Adrenal gland (tissue), 5 donors: ENCODE measurements at regions not wholly inside any gene's neighbourhood (a gene's known extent, or its start where the extent isn't known, plus 50 kb on each side); places are given as distances from the start of the nearest gene placed in this dataset.

Experiments used
- CTCF ChIP-seq, 6 experiments: fragments of 450-650 bp in 4 of 6; fragments of 200-600 bp in 2 of 6; sonication (generic) in 1 of 6; IDR thresholded peaks; 1 replicate in 5 of 6; 2 replicates in 1 of 6; pipeline versions ENCODE4 v1.5.1 to v1.8.0; 2016 to 2021; ENCODE audit warnings: antibody characterized with exemption in 6 of 6, mild to moderate bottlenecking in 2 of 6, moderate library complexity in 1 of 6
- POLR2A ChIP-seq, 2 donors: fragments of 450-650 bp; IDR thresholded peaks; one replicate each; pipeline ENCODE4 v1.6.1; 2017; ENCODE audit warnings: antibody characterized with exemption in 2 of 2, mild to moderate bottlenecking in 2 of 2, moderate library complexity in 1 of 2
- donor health status: DM: no; HTN: no; CAD: no.

GRCh38 chr4:116899561-116899960, 185.8 kb downstream of the TRAM1L1 start:
- TF ChIP-seq CTCF (IDR thresholded peaks at IDR 0.05) = no peak
- no peak for TF ChIP-seq POLR2A (IDR thresholded peaks at IDR 0.05)
